ENCODE measurements at regions not wholly inside any gene's neighbourhood (a gene's known extent, or its start where the extent isn't known, plus 50 kb on each side); places are given as distances from the start of the nearest gene placed in this dataset.

- no peak for TF ChIP-seq CTCF (IDR thresholded peaks at IDR 0.05; ENCODE audit: insufficient read depth in 1 of 2, low read depth in 1 of 2, low read length in 1 of 2, severe bottlenecking in 1 of 2, unreplicated experiment in 1 of 2)
- Histone ChIP-seq H3K4me3 (ENCODE audit: low read depth, low read length) (no peak overlapping the region), H3K9me3 (no peaks in the 10 kb centered on the region), H3K27me3 (replicated peaks; ENCODE audit: control insufficient read depth, insufficient read depth, low read length) (no peaks in the 10 kb centered on the region), H3K36me3 (ENCODE audit: control insufficient read depth, insufficient read depth, low read length) (no peaks in the 10 kb centered on the region), H3K4me1 (0 out of 2 replicates have a peak, but pooled peaks cover 4% of the 10 kb centered on the region)
- no peak overlapping the region for H3K27ac Mint-ChIP-seq (ENCODE audit: unreplicated experiment)
- no peaks in the 10 kb centered on the region for H3K36me3 Mint-ChIP-seq (ENCODE audit: insufficient read depth, unreplicated experiment)
- POLR2A ChIA-PET = no interaction called here
- no peaks in the 10 kb centered on the region for H3K27me3 Mint-ChIP-seq (ENCODE audit: insufficient read depth, unreplicated experiment)
- no peak for DNase-seq
- no peak overlapping the region for H3K4me3 Mint-ChIP-seq (ENCODE audit: unreplicated experiment)
- intact Hi-C loops (cut with micrococcal nuclease; ENCODE audit: unreplicated experiment) = no loop called here
- no TSS peak for BruUV-seq (replicated peaks)
- CTCF ChIA-PET = no interaction called here
- H3K9me3 Mint-ChIP-seq (ENCODE audit: unreplicated experiment) = no peaks in the 10 kb centered on the region
- no peaks in the 10 kb centered on the region for H3K4me1 Mint-ChIP-seq (ENCODE audit: low read depth, unreplicated experiment)
These were observed 596.1 kb downstream of the TUSC7 start for GRCh38 chr3:117305681-117306080.

- no peak for DNase-seq
- ChIA-PET POLR2A (no interaction called here), CTCF (no interaction called here)
- peaks cover 10% of the 10 kb centered on the region; the same call in 1 of the 2 replicates for H3K4me1 ChIP-seq
- Mint-ChIP-seq H3K4me1 (ENCODE audit: low read depth, unreplicated experiment) (no peaks in the 10 kb centered on the region), H3K9me3 (ENCODE audit: unreplicated experiment) (no peaks in the 10 kb centered on the region), H3K4me3 (ENCODE audit: unreplicated experiment) (no peak overlapping the region), H3K36me3 (ENCODE audit: insufficient read depth, unreplicated experiment) (no peaks in the 10 kb centered on the region), H3K27ac (ENCODE audit: unreplicated experiment) (no peak overlapping the region), H3K27me3 (ENCODE audit: insufficient read depth, unreplicated experiment) (no peaks in the 10 kb centered on the region)
- no peaks in the 10 kb centered on the region for H3K36me3 ChIP-seq (ENCODE audit: control insufficient read depth, insufficient read depth, low read length)
- no peaks in the 10 kb centered on the region for H3K27me3 ChIP-seq (replicated peaks; ENCODE audit: control insufficient read depth, insufficient read depth, low read length)
- BruUV-seq (replicated peaks) = no TSS peak
- intact Hi-C loops (cut with micrococcal nuclease; ENCODE audit: unreplicated experiment) = no loop called here
- H3K4me3 ChIP-seq (ENCODE audit: low read depth, low read length) = no peak overlapping the region
- no peaks in the 10 kb centered on the region for H3K9me3 ChIP-seq
- no peak for TF ChIP-seq CTCF (IDR thresholded peaks at IDR 0.05; ENCODE audit: insufficient read depth in 1 of 2, low read depth in 1 of 2, low read length in 1 of 2, severe bottlenecking in 1 of 2, unreplicated experiment in 1 of 2)
These were observed 596.7 kb downstream of the TUSC7 start for GRCh38 chr3:117306299-117306698.

- Histone ChIP-seq H3K9me3 (no peaks in the 10 kb centered on the region), H3K27me3 (replicated peaks; ENCODE audit: control insufficient read depth, insufficient read depth, low read length) (no peaks in the 10 kb centered on the region), H3K36me3 (ENCODE audit: control insufficient read depth, insufficient read depth, low read length) (no peaks in the 10 kb centered on the region), H3K4me1 (peaks cover 12% of the 10 kb centered on the region; the same call in 1 of the 2 replicates), H3K4me3 (ENCODE audit: low read depth, low read length) (no peak overlapping the region)
- no peak for DNase-seq
- ChIA-PET POLR2A (no interaction called here), CTCF (no interaction called here)
- TF ChIP-seq CTCF (IDR thresholded peaks at IDR 0.05; ENCODE audit: insufficient read depth in 1 of 2, low read depth in 1 of 2, low read length in 1 of 2, severe bottlenecking in 1 of 2, unreplicated experiment in 1 of 2) = no peak
- H3K27ac Mint-ChIP-seq (ENCODE audit: unreplicated experiment) = no peak overlapping the region
- no peaks in the 10 kb centered on the region for H3K36me3 Mint-ChIP-seq (ENCODE audit: insufficient read depth, unreplicated experiment)
- no TSS peak for BruUV-seq (replicated peaks)
- H3K9me3 Mint-ChIP-seq (ENCODE audit: unreplicated experiment) = no peaks in the 10 kb centered on the region
- H3K4me3 Mint-ChIP-seq (ENCODE audit: unreplicated experiment) = no peak overlapping the region
- H3K27me3 Mint-ChIP-seq (ENCODE audit: insufficient read depth, unreplicated experiment) = no peaks in the 10 kb centered on the region
- no peaks in the 10 kb centered on the region for H3K4me1 Mint-ChIP-seq (ENCODE audit: low read depth, unreplicated experiment)
- intact Hi-C loops (cut with micrococcal nuclease; ENCODE audit: unreplicated experiment) = no loop called here
These were observed 598.8 kb downstream of the TUSC7 start for GRCh38 chr3:117308353-117308752.
